ENCODE measurements at regions not wholly inside any gene's neighbourhood (a gene's known extent, or its start where the extent isn't known, plus 50 kb on each side); places are given as distances from the start of the nearest gene placed in this dataset.
A peak's percentile ranks its signal among the peaks of the same experiment; 100 is the strongest.

DNA sequence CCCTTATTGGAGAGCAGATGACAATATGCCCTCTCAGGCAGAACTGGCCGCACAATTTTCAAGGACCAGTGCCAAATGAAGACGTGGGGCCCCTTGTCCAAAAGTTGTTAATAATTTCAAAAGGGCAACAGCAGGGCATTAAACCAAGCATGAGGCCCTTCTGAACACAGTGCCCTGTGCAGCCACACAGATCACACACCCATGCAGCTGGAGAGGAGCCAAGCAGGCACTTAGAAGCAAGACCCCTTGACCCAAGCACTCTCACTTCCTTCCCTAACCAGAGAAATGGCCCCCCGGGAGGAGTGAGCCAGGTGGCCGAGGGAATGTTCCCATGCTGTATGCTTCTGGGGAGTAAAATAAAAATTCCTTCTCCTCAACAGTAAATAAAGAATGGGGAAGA, 114.0 kb upstream of the TMPO start:
- no peak for DNase-seq (ENCODE audit: low spot score)

DNA sequence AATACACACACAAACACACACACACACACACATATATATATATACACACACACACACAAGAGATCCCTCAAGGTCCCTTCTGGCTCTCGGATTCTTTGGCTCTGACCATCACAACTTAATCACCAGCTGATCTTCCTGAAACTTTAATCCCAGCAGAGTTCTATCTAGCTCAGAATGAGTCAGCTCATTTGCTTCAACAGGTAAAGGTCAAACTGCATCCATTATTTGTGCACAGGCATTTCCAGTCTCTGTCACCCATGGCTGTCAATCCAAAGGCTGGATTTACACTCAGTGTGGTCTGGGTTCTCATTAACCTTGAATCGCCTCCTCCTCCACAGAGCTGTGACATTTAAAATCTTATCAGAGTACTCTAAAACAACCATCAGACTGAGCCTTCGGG, 113.3 kb upstream of the TMPO start:
- DNase-seq (ENCODE audit: low spot score): no peak

DNA sequence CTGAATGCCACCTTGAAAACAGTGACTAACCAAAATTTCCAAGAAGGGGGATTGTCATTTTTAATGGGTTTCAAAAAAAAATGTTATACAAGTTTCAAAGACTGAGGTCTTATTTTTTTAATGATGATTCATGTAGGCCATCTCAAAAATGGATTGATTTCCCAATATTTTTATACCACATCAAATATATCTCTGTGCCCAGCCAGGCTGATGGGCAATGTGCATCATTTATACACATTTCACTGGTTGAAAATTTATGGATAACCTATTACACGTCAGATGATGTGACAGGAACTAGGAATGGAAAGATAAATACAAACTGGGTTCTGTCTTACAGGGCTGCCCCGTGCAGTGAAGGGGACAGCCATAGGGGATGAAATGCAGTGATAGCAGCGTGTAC, 112.7 kb upstream of the TMPO start:
- DNase-seq (ENCODE audit: low spot score): no peak

DNA sequence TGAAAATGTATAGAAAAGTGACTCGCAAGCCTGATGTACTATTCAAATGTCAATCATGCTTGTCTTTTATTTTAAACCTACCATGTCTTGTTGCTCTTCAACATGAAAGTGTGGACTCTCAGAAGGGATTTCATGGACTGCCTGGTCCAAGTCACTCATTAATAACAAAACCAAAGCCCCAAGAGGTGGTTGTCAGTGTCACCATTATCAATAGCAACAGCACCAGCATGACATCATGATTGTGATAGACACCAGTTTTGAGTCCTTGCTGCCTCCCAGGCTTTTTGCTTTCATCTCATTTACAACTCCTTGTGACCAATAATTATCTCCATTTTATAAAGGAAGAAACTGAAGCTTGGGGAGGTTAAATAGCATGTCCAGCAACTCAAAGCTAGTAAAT, 112.0 kb upstream of the TMPO start:
- no peak for DNase-seq (ENCODE audit: low spot score)

DNA sequence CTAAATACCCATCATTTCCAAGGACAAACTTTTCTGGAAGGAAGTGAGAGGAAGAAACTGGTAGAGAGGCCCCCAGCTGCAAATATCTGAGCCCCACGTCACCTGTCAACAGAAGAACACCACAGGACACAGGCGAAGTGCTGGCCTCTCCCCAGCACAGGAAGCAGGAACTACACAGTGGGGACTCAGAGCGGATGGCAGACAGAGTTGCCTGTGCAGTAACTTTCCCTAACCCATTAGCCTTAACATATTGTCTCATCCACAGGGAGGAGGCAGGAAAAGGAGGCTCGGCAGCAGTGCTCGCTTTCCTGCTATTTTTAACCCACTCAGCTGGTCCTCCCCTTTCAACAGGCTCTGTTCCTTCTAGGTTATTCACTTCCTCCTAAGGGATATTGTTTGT, 111.5 kb upstream of the TMPO start:
- DNase-seq (ENCODE audit: low spot score): no peak

DNA sequence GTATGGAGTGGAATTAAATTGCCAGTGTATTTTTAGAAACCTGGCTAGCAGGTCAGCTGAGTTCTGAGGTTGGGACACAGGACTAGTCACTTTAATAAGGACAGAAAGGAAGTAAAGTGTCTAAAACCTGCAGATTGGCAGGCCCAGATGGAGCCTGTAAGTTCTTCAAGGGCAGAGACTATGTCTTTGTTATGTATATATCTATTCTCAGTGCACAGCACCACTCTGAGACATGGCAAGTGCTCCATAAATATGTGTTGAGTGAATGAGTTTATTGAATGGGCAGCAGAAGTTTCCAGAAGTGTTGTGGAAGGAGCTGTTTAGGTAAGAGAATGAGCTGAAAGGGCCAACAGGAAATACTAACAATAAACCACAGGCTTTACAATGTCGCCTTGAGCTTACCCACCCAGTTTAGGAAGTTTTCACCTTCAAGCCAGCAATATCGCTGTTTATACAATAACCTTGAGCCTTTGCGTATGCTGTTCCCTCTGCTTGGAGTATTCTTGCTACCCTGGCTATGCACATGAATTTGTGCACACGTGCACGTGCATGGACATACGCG, 109.5 kb upstream of the TMPO start:
- no peak for DNase-seq (ENCODE audit: low spot score)

DNA sequence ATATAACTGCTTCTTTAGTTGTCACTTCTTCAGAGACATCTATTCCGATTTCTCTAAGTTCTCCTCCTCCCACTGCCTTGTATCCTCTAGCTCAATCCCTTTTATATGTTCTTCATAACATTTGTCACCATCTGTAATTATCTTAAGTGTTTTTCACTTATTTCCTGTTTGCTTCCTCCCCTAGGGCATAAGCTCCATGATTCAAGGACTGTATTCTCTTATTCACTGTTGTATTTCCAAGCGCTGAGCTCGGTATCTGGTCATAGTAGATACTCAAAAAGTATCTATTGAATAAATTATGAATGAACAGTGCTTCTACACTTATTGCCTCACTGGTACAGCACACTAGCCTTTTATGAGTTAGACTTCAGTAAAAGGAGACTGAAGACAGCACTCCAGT, 109.0 kb upstream of the TMPO start:
- DNase-seq (ENCODE audit: low spot score): no peak

DNA sequence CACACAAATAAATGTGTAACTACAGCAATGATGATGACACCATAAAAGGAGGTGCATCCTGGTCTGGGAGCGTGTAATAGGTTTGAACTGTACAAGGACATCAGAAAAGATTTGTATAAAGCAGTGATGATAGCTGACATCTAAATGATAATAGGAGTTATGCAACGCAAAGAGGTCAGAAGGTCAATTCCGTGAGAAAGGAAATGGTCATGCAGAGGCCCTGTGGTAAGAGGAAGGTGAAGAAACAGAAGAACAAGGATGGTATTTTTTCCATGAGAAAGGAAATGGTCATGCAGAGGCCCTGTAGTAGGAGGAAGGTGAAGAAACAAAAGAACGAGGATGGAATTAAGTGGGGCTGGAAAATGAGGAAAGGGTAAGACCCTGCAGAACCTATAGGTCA, 106.7 kb upstream of the TMPO start:
- no peak for DNase-seq (ENCODE audit: low spot score)

DNA sequence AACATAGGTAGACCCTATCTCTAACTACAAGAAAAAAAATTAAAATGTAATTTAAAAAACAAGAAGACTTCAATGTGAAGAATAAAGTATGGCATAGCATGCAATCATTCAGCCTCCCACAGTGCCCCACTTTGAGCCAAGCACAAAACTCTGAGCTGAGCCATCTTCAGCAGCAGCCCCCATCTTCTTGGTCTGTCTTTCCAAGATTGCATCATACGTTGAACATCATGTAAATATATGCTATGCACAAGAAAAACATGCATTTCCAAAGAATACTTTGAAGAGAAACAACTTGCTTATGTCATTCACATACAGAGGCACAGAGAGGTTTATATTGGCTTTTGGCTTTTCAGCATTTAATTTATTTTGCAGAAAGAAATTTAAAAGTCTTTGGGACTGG, 105.8 kb upstream of the TMPO start:
- DNase-seq (ENCODE audit: low spot score): no peak

DNA sequence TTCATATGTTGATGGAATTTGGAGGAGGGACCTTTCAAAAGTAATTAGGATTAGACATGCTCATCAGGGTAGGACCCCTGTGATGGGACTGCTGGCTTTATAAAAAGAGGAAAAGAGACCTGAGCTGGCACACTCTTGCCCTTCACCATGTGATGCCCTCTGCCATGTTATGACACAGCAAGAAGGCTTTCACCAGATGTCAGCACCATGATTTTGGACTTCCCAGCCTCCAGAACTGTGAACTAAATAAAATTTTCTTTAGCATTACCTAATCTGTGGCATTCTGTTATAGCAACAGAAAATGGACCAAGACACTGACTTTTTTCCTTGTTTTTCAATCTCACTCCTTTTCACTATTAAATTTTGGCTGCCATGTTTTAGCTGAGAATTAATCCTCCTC, 105.0 kb upstream of the TMPO start:
- no peak for DNase-seq (ENCODE audit: low spot score)

DNA sequence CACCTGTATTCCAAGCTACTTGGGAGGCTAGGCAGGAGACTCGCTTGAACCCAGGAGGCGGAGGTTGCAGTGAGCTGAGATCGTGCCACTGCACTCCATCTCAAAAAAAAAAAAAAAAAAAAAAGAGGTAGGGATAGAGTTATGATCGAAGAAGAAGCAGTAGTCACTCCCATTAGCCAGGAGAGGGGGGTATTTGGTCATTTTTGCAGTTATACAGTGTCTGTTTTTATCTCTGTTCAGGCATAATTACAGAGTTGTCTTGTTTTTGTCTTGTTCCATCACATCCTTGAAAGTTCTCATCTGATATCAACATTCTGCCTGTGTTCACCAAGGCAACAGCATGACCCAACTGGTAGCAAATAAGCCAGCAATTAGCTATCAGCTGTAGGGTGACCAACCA, 98.5 kb upstream of the TMPO start:
- DNase-seq (ENCODE audit: low spot score): no peak

DNA sequence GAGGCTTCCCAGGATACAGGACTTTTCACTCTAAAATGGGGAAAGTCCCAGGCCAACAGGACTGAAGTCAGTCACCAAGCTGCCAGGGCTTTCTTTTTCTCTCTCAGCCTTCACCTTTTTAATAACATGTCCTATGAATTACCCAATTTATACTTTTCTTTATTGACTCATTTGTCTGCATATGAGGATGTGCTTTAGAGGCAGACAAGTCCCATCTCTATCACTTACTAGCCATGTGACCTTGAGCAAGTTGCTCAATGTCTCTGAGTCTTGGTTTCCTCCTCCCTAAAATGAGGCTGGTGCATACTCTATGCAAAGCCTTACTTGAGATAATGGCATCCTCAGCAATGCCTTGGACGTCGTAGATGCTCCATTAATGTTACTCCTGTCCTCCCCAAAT, 98.1 kb upstream of the TMPO start:
- DNase-seq (ENCODE audit: low spot score): no peak

DNA sequence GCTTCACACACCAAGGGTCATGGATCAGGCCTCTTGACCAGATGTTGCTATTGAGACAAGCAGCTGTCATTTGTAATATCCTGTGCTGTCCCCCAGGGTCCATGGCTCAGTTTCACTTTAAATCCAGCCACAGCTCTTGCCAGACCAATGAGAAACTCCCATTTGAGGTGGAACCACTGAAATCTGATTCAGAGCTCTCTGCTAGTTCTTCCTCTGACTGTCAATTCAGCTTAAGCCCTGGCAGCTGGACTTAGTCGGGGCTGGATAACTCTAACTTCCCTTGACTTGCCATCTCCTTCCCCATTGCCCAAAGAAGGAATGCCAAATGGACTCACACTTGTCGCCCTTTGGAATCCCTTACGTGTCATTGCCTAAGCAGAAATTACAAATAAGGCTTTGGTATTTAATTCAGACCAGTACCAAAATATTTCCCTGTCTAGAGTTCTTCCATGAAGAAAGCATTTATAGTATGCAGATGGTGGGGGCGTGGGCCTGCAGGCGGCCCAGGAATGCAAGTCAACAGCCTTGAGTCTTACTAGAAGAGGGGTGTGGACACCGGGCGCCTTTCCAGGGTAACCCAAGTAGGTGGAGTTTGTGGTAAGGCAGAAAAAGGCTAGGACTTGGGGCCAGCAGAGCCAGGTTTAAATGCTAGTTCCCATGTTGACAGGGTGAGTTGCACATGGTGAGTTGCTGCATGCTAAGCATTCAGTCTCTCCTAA, 96.9 kb upstream of the TMPO start:
- peak; percentile 94 for DNase-seq (ENCODE audit: low spot score)

DNA sequence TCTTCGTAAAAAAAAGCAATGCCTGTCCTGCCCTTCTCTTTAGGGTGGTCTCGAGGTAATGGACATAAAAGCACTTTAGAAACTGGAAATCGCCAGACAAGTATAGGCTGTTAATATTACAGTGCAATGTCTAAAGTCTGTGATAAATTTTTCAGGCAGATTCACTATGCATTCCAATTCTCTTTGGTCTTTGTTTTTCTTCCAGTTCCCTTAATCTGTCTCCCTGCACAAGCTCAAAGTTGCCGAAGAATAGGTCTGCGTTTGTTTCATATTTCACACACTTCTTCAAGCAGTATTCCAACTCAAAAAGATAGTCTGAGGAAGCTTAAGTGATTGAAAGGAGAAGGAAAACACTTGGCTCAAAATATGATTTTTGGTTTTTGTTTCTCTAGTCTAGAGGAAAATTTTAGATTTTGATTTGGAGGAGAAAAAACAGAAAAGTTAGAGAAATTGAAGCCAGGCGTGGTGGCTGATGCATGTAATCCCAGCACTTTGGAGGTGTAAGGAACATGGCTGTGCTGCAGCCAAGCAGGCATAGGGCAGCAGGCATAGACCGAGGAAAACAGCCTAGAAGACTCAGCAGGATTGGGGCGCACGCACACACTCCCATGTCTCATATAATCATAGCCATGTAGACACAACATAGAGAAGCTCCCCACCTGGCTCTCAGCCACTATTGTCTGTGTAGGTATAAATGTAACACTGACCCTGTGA, 96.2 kb upstream of the TMPO start:
- no peak for DNase-seq (ENCODE audit: low spot score)

DNA sequence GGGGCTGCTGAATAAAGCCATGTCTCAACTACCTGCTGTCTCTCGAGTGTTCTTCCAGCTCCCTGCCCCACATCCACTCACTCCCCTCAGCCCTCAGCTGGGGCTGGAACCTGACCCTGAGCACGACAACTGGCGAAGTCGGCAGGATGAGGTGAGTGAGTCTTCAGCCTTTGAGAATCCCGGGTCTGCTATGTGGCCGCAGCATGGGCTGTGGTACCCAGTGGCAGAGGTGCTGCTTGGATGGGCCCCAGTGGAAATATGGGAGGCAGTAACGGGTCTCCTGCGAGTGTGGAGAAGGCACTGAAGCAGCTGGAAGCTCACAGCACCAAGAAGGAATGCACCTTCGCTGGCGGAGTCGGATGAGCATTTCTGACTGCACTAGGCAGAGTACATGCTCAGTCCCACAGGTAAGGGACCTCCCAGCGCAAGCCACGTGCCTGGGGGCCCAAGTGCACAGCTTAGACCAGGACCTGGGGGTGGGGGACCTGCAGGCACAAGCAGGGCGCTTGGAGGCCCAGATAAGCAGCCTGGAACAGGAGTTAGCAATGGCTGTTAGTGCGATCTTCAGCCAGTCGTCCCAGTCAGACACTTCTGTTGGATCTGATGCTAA, 95.5 kb upstream of the TMPO start:
- no peak for DNase-seq (ENCODE audit: low spot score)

DNA sequence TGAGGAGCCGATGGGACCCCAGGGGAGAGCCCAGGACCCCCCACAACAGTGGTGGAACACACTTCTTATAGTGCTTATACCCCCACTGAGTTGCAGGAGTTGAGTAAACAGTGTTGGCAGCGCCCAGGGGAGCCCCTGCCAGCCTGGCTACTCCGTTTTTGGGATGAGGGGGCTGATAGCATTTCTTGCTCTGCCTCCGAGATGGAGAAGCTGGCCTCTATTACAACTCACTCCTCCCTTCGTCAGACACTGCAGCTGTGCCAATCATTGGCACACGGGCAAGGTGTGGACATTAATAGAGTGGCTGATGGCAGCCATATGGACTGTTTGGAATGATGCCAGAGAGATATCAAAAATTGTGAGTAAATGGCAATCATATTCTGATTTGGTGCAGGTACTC, 94.9 kb upstream of the TMPO start:
- no peak for DNase-seq (ENCODE audit: low spot score)

DNA sequence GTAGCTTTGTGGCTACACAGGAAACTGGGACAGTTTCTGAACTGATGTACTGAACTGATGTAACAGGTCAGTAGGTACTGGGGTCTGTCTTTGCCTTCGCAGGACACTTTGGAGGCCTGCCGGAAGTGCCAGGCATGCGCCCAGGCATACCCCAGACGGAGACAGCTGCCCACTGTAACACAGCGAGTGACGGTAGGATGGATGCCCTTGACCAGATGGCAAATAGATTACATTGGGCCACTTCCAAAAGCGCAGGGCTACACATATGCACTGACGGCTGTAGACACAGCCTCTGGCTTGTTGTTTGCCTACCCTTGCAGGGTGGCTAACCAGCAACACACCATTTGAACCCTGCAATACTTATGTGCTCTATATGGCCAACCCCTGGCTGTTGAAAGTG, 94.1 kb upstream of the TMPO start:
- DNase-seq (ENCODE audit: low spot score): no peak

DNA sequence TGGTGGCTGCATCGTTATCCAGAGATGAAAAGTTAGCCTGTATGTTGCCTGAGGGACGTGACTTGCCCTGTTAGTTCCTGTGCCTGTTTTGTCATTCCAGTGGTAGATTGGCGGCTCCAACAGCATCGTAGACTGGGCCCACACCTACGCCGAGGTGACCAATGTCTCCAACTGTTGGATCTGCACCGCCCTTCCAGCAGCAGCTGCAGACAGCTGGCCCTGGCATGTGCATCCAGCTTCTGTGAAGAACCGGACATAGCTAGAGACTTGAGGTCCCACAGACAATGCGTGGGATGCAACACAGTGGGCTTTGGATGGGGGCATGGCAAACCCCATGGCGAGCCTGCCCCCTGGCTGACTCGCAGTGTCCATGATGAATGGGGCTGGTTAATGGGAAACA, 93.0 kb upstream of the TMPO start:
- DNase-seq (ENCODE audit: low spot score): no peak

DNA sequence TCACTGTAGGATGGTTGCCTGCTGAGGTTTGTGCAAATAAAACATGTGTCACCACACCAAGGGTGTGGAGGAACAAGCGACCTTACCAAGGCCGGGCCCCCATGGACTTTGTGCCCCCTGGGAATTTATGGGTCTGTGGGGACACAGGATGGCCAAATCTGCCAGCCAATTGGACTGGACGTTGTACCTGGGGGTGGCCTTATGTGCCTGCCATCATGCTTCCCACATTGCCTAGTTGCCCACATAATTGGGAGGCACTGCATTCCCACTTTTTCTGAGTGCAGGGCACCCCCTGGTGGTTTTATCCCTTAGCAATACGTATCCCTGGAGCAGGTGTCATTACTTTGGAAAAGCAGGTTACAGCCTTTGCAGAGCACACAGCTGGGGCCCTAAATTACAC, 92.6 kb upstream of the TMPO start:
- peak; percentile 21 for DNase-seq (ENCODE audit: low spot score)

DNA sequence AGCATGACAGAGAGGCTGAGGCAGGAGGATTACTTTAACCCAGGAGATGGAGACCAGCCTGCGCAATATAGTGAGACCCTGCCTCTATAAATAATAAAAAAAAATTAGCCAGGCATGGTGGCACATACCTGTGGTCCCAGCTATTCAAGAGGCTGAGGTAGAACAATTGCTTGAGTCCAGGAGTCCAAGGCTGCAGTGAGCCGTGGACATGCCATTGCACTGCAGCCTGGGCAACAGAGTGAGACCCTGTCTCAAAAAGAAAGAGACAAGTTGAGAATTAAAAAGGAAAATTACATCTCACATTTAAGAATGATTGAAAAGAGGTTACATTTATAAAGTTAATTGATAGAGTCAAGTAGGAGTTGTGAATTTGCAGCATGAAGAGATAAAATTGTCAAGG, 91.4 kb upstream of the TMPO start:
- DNase-seq (ENCODE audit: low spot score): no peak

DNA sequence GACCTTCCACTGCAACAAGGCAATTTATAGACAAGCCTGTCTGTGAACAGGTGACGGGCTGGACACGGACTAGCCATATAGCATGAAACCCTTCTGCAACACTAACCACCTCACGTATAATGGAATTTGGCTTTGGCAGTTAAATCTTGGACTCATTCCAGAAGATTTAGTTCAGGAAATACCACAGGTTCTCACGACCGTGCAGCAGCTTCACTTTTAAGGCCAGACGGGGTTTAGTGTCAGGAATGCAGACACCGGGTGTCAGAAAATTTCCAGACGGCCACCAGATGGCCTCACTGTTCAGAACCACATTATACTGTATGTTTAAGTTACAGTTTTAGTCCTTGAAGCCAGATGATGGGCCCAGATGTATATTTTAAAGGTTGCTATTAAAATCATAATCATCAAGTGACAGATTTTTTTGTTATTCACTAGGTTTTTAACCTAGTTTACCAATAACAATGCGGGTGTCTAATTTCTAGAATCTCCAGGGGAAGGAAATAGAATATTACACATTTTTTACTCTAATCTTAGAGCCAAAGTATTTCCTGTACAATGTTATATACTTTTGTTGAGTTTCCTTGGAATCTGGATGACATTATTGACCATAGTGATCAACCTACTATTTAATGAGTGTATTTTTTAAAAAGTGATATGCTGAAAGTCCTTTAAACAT, 90.5 kb upstream of the TMPO start:
- DNase-seq (ENCODE audit: low spot score): peak; percentile 51

DNA sequence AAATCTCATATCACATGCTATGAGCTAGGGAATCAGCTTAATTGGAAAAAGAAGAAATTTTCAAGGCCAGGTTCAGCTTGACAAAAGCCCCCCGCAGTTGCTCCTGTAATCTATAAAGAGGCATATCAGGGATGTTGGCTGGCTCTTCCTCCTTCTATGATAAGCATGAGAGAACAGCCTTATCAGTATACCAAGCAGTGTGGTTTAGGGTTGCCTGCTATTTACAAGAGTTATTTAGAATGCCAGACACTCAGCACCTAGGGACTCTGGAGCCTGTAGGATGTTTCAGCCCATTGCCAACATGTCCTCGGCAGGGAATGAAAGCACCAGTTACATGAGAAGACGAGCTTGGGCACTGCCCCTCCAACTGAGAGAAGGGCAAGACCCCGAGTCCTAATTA, 89.5 kb upstream of the TMPO start:
- DNase-seq (ENCODE audit: low spot score): no peak

DNA sequence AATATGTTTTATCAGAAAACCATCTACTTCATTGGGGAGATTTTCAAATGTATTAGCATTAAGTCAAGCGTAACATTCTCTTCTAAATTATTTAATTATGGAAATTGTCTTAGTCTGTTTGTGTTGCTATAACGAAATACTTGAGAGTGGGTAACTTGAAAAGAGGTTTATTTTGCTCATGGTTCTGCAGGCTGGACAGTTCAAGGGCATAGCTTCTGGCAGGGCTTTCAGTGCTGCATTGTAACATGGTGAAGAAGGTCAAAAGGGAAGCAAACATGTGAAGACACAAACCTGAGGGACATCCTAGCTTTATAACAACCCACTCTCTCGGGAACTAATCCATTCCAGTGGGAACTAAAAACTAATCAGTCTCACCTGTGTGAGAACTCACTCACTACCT, 84.3 kb upstream of the TMPO start:
- no peak for DNase-seq (ENCODE audit: low spot score)
